ENCODE measurements at regions not wholly inside any gene's neighbourhood (a gene's known extent, or its start where the extent isn't known, plus 50 kb on each side); places are given as distances from the start of the nearest gene placed in this dataset.

- no peak overlapping the region for H3K4me3 ChIP-seq
- H3K27ac ChIP-seq, result no peak overlapping the region
- no peaks in the 10 kb centered on the region for H3K36me3 ChIP-seq
- peaks cover 0 to 8% (median 0%) of the 10 kb centered on the region in 3 donors for H3K4me1 ChIP-seq
- no peaks in the 10 kb centered on the region for H3K27me3 ChIP-seq
- TF ChIP-seq CTCF (IDR thresholded peaks at IDR 0.05), result no peak
- TF ChIP-seq POLR2A (IDR thresholded peaks at IDR 0.05), result no peak
- intact Hi-C loops (cut with DNase I), result no loop called here
- no peaks in the 10 kb centered on the region for H3K9me3 ChIP-seq
- no peak for DNase-seq
Observed at GRCh38 chr4:74524985-74525384, 80.0 kb downstream of the AREG start.

- Histone ChIP-seq H3K27me3 (no peaks in the 10 kb centered on the region), H3K4me3 (no peak overlapping the region), H3K36me3 (no peaks in the 10 kb centered on the region), H3K9me3 (no peaks in the 10 kb centered on the region), H3K27ac (no peak overlapping the region), H3K4me1 (peaks cover 0 to 12% (median 0%) of the 10 kb centered on the region in 3 donors)
- no peak for DNase-seq
- TF ChIP-seq POLR2A (IDR thresholded peaks at IDR 0.05) (no peak), CTCF (IDR thresholded peaks at IDR 0.05) (no peak)
- whole genome bisulfite sequencing, 2 donors, result 100% methylated on average over 1 of the region's 1 CpG; no CpG with 5 or more reads in 1 of the 2 donors
- intact Hi-C loops (cut with DNase I), result no loop called here
Observed at GRCh38 chr4:74527049-74527448, 82.1 kb downstream of the AREG start.

GRCh38 chr4:74528178-74528577, 83.2 kb downstream of the AREG start:
- intact Hi-C loops (cut with DNase I), result no loop called here
- H3K36me3 ChIP-seq, result no peaks in the 10 kb centered on the region
- WGBS, 2 donors, result 73 to 100% methylated on average over 1 of the region's 1 CpG
- no peak overlapping the region for H3K27ac ChIP-seq
- no peaks in the 10 kb centered on the region for H3K9me3 ChIP-seq
- no peak for DNase-seq
- H3K4me1 ChIP-seq, result peaks cover 0 to 12% (median 0%) of the 10 kb centered on the region in 3 donors
- no peak overlapping the region for H3K4me3 ChIP-seq
- TF ChIP-seq CTCF (IDR thresholded peaks at IDR 0.05) (no peak), POLR2A (IDR thresholded peaks at IDR 0.05) (no peak)
- H3K27me3 ChIP-seq, result no peaks in the 10 kb centered on the region

- DNase-seq, result no peak
- WGBS, 2 donors, result 74 to 77% methylated on average over 11 of the region's 11 CpGs
- Histone ChIP-seq H3K4me1 (peaks cover 0 to 12% (median 0%) of the 10 kb centered on the region in 3 donors), H3K27me3 (no peaks in the 10 kb centered on the region), H3K36me3 (no peaks in the 10 kb centered on the region), H3K27ac (peak overlapping the region in 2 of 4 donors; percentile 38 to 60), H3K4me3 (no peak overlapping the region), H3K9me3 (no peaks in the 10 kb centered on the region)
- TF ChIP-seq POLR2A (IDR thresholded peaks at IDR 0.05) (no peak), CTCF (IDR thresholded peaks at IDR 0.05) (no peak)
- intact Hi-C loops (cut with DNase I), result loop anchor here (5.0 to 10.0 kb wide), 2 partner anchors 143 to 155 kb away; no protein-coding TSS in a partner anchor
Observed at GRCh38 chr4:74529284-74530041, 84.5 kb downstream of the AREG start.

GRCh38 chr4:74531963-74532794, 87.2 kb downstream of the AREG start:
- 39 to 49% methylated on average over 6 of the region's 6 CpGs for WGBS, 2 donors
- H3K36me3 ChIP-seq, result no peaks in the 10 kb centered on the region
- no peak overlapping the region for H3K27ac ChIP-seq
- peaks cover 0 to 12% (median 0%) of the 10 kb centered on the region in 3 donors for H3K4me1 ChIP-seq
- no peak for DNase-seq
- peak in 5 of 6 experiments; percentile 22 to 75 (median 56) for TF ChIP-seq CTCF (IDR thresholded peaks at IDR 0.05)
- no peak for TF ChIP-seq POLR2A (IDR thresholded peaks at IDR 0.05)
- H3K27me3 ChIP-seq, result no peaks in the 10 kb centered on the region
- H3K9me3 ChIP-seq, result no peaks in the 10 kb centered on the region
- intact Hi-C loops (cut with DNase I), result loop anchor here (5.0 to 10.0 kb wide), 2 partner anchors 140 to 157 kb away; no protein-coding TSS in a partner anchor
- no peak overlapping the region for H3K4me3 ChIP-seq
